BLaER1 treated with 17β-estradiol and CSF1 and Interleukin-3, amounts not matched to agents 10 nM and 100 nM (cell line): ENCODE measurements at regions not wholly inside any gene's neighbourhood (a gene's known extent, or its start where the extent isn't known, plus 50 kb on each side); places are given as distances from the start of the nearest gene placed in this dataset.
A peak's percentile ranks its signal among the peaks of the same experiment; 100 is the strongest.
"Not testable (repeated sequence)": the region's sequence is repeated elsewhere in the genome, so short reads cannot be mapped to it uniquely, and the experiment has no call there.

Experiments used
- H3K27ac ChIP-seq, 11 experiments: shearing (Covaris generic); formaldehyde crosslinking; 2 replicates each; pipeline ENCODE4 v1.8.1; 2022
- H3K27me3 ChIP-seq, 11 experiments: shearing (Covaris generic); formaldehyde crosslinking; 2 replicates each; pipeline ENCODE4 v1.8.1; 2022
- H3K36me3 ChIP-seq, 11 experiments: shearing (Covaris generic); formaldehyde crosslinking; 2 replicates each; pipeline ENCODE4 v1.8.1; 2022
- H3K4me1 ChIP-seq, 10 experiments: shearing (Covaris generic); formaldehyde crosslinking; 2 replicates each; pipeline ENCODE4 v1.8.1; 2022
- H3K4me2 ChIP-seq, 11 experiments: shearing (Covaris generic); formaldehyde crosslinking; 2 replicates each; pipeline ENCODE4 v1.8.1; 2022
- H3K4me3 ChIP-seq, 10 experiments: shearing (Covaris generic); formaldehyde crosslinking; 2 replicates each; pipeline ENCODE4 v1.8.1; 2022
- H3K9ac ChIP-seq, 11 experiments: shearing (Covaris generic); formaldehyde crosslinking; 2 replicates each; pipeline ENCODE4 v1.8.1; 2022
- H3K9me3 ChIP-seq, 11 experiments: shearing (Covaris generic); formaldehyde crosslinking; replicated peaks in 1 of 11; 2 replicates each; pipeline ENCODE4 v1.8.1; 2022
- H4K20me1 ChIP-seq, 11 experiments: shearing (Covaris generic); formaldehyde crosslinking; 2 replicates each; pipeline ENCODE4 v1.8.1; 2022
- Cebpa-rat ChIP-seq, 11 experiments: shearing (Covaris generic); IDR thresholded peaks; 2 replicates each; pipeline ENCODE4 v1.8.1; 2022

- Histone ChIP-seq H4K20me1 (no peaks in the 10 kb centered on the region), H3K36me3 (peaks cover 0 to 13% (median 0%) of the 10 kb centered on the region in 11 experiments; a peak in 3 of 22 replicates), H3K4me1 (peaks cover 12 to 33% (median 15%) of the 10 kb centered on the region in 10 experiments), H3K9me3 (peaks cover 0 to 17% (median 0%) of the 10 kb centered on the region in 11 experiments; a peak in 7 of 22 replicates), H3K4me3 (no peak overlapping the region), H3K27ac (no peak overlapping the region), H3K4me2 (no peak overlapping the region), H3K27me3 (no peaks in the 10 kb centered on the region), H3K9ac (no peak overlapping the region)
- TF ChIP-seq Cebpa-rat (IDR thresholded peaks at IDR 0.05), result no peak
These were observed 77.6 kb downstream of the RIN2 start for GRCh38 chr20:19835533-19836222.

- Histone ChIP-seq H3K4me2 (no peak overlapping the region), H3K36me3 (peaks cover 0 to 34% (median 0%) of the 10 kb centered on the region in 11 experiments; a peak in 3 of 22 replicates), H3K27ac (no peak overlapping the region), H3K4me1 (peaks cover 0 to 17% (median 3%) of the 10 kb centered on the region in 10 experiments; a peak in 7 of 20 replicates), H4K20me1 (no peaks in the 10 kb centered on the region), H3K4me3 (no peak overlapping the region), H3K9me3 (peaks cover 21 to 32% (median 25%) of the 10 kb centered on the region in 11 experiments), H3K9ac (no peak overlapping the region), H3K27me3 (no peaks in the 10 kb centered on the region)
- no peak for TF ChIP-seq Cebpa-rat (IDR thresholded peaks at IDR 0.05)
These were observed 80.4 kb downstream of the RIN2 start for GRCh38 chr20:19838468-19838867.

- TF ChIP-seq Cebpa-rat (IDR thresholded peaks at IDR 0.05), result no peak
- Histone ChIP-seq H3K36me3 (peaks cover 0 to 34% (median 0%) of the 10 kb centered on the region in 11 experiments; a peak in 3 of 22 replicates), H4K20me1 (no peaks in the 10 kb centered on the region), H3K9ac (no peak overlapping the region), H3K4me3 (no peak overlapping the region), H3K9me3 (peaks cover 21 to 30% (median 24%) of the 10 kb centered on the region in 11 experiments), H3K27ac (no peak overlapping the region), H3K27me3 (no peaks in the 10 kb centered on the region), H3K4me2 (no peak overlapping the region), H3K4me1 (peaks cover 0 to 11% (median 1%) of the 10 kb centered on the region in 10 experiments; a peak in 5 of 20 replicates)
These were observed 81.0 kb downstream of the RIN2 start for GRCh38 chr20:19839053-19839452.

GRCh38 chr20:19840111-19840710 lies 82.2 kb downstream of the RIN2 start:
- Histone ChIP-seq H3K4me1 (0 out of 20 replicates have a peak, but pooled peaks cover 0 to under 1% (median 0%) of the 10 kb centered on the region in 10 experiments), H3K27me3 (no peaks in the 10 kb centered on the region), H3K27ac (no peak overlapping the region), H4K20me1 (no peaks in the 10 kb centered on the region), H3K4me2 (0 out of 22 replicates have a peak overlapping the region, but pooled peaks of 1 of the 11 experiments have one; percentile 6), H3K9me3 (peaks cover 21 to 30% (median 24%) of the 10 kb centered on the region in 11 experiments), H3K4me3 (no peak overlapping the region), H3K9ac (no peak overlapping the region), H3K36me3 (peaks cover 0 to 34% (median 0%) of the 10 kb centered on the region in 11 experiments; a peak in 3 of 22 replicates)
- no peak for TF ChIP-seq Cebpa-rat (IDR thresholded peaks at IDR 0.05)

GRCh38 chr20:19841740-19842139 lies 83.7 kb downstream of the RIN2 start:
- TF ChIP-seq Cebpa-rat (IDR thresholded peaks at IDR 0.05), result no peak
- peaks cover 21 to 30% (median 24%) of the 10 kb centered on the region in 11 experiments for H3K9me3 ChIP-seq

GRCh38 chr20:19844850-19845249 lies 86.8 kb downstream of the RIN2 start:
- not testable (repeated sequence) for H3K27ac ChIP-seq, H4K20me1 ChIP-seq, H3K4me3 ChIP-seq, H3K27me3 ChIP-seq, H3K9ac ChIP-seq, H3K4me2 ChIP-seq, H3K4me1 ChIP-seq
- peaks cover 0 to 21% (median 0%) of the 10 kb centered on the region in 11 experiments; a peak in 2 of 22 replicates for H3K36me3 ChIP-seq
- peaks cover 21 to 30% (median 24%) of the 10 kb centered on the region in 11 experiments for H3K9me3 ChIP-seq

More at GRCh38 chr20:19841740-19842139, 83.7 kb downstream of the RIN2 start:
- H4K20me1 ChIP-seq, result no peaks in the 10 kb centered on the region
- no peaks in the 10 kb centered on the region for H3K4me1 ChIP-seq
- H3K9ac ChIP-seq, result no peak overlapping the region
- peaks cover 0 to 34% (median 0%) of the 10 kb centered on the region in 11 experiments; a peak in 3 of 22 replicates for H3K36me3 ChIP-seq
- no peak overlapping the region for H3K4me2 ChIP-seq
- H3K4me3 ChIP-seq, result no peak overlapping the region
- H3K27me3 ChIP-seq, result no peaks in the 10 kb centered on the region
- H3K27ac ChIP-seq, result no peak overlapping the region

- no peak overlapping the region for H3K27ac ChIP-seq
- H3K4me3 ChIP-seq, result no peak overlapping the region
- no peaks in the 10 kb centered on the region for H4K20me1 ChIP-seq
- no peak overlapping the region for H3K4me2 ChIP-seq
- no peak for TF ChIP-seq Cebpa-rat (IDR thresholded peaks at IDR 0.05)
- no peaks in the 10 kb centered on the region for H3K27me3 ChIP-seq
- peaks cover 0 to 8% (median 0%) of the 10 kb centered on the region in 11 experiments; a peak in 3 of 22 replicates for H3K36me3 ChIP-seq
- H3K9me3 ChIP-seq, result peaks cover 8 to 15% (median 12%) of the 10 kb centered on the region in 11 experiments
- H3K9ac ChIP-seq, result no peak overlapping the region
- H3K4me1 ChIP-seq, result peaks cover 0 to 21% (median 9%) of the 10 kb centered on the region in 10 experiments; a peak in 11 of 20 replicates
These were observed 89.3 kb downstream of the RIN2 start for GRCh38 chr20:19847383-19847782.

- TF ChIP-seq Cebpa-rat (IDR thresholded peaks at IDR 0.05), result no peak
- no peak overlapping the region for H3K27ac ChIP-seq
- no peak overlapping the region for H3K4me3 ChIP-seq
- peaks cover 0 to 6% (median 0%) of the 10 kb centered on the region in 11 experiments; a peak in 1 of 22 replicates for H3K36me3 ChIP-seq
- no peaks in the 10 kb centered on the region for H3K27me3 ChIP-seq
- H3K4me1 ChIP-seq, result peaks cover 0 to 21% (median 9%) of the 10 kb centered on the region in 10 experiments; a peak in 11 of 20 replicates
- no peaks in the 10 kb centered on the region for H4K20me1 ChIP-seq
- H3K9ac ChIP-seq, result no peak overlapping the region
- peaks cover 0 to 9% (median 0%) of the 10 kb centered on the region in 11 experiments; a peak in 2 of 22 replicates for H3K9me3 ChIP-seq
- H3K4me2 ChIP-seq, result peak overlapping the region in 2 of 11 experiments; percentile 3 to 32; a peak in 4 of 22 replicates
These were observed 91.5 kb downstream of the RIN2 start for GRCh38 chr20:19849341-19850197.
